Tibial nerve (tissue), 4 donors: ENCODE measurements at regions not wholly inside any gene's neighbourhood (a gene's known extent, or its start where the extent isn't known, plus 50 kb on each side); places are given as distances from the start of the nearest gene placed in this dataset.

Experiments used
- CTCF ChIP-seq, 5 experiments: fragments of 200-600 bp in 3 of 5; fragments of 450-650 bp in 2 of 5; sonication (generic) in 3 of 5; IDR thresholded peaks; one replicate each; pipeline ENCODE4 v1.5.1; 2016 to 2019; ENCODE audit warnings: antibody characterized with exemption in 5 of 5, mild to moderate bottlenecking in 3 of 5, moderate library complexity in 2 of 5
- EP300 ChIP-seq, 2 donors: sonication (generic); formaldehyde crosslinking; IDR thresholded peaks; one replicate each; pipeline ENCODE4 v1.6.1; 2017; ENCODE audit warnings: antibody characterized with exemption in 2 of 2, mild to moderate bottlenecking in 1 of 2
- POLR2A ChIP-seq, 2 donors: fragments of 450-650 bp; IDR thresholded peaks; one replicate each; pipeline ENCODE4 v1.6.1; 2017; ENCODE audit warnings: antibody characterized with exemption in 2 of 2, mild to moderate bottlenecking in 2 of 2, moderate library complexity in 2 of 2

GRCh38 chr1:80922906-80923305 lies 877.8 kb upstream of the ADGRL2 start:
- TF ChIP-seq CTCF (IDR thresholded peaks at IDR 0.05), result no peak
- no peak for TF ChIP-seq POLR2A (IDR thresholded peaks at IDR 0.05)
- TF ChIP-seq EP300 (IDR thresholded peaks at IDR 0.05), result no peak
